ENCODE measurements at regions not wholly inside any gene's neighbourhood (a gene's known extent, or its start where the extent isn't known, plus 50 kb on each side); places are given as distances from the start of the nearest gene placed in this dataset.
"Not testable (repeated sequence)": the region's sequence is repeated elsewhere in the genome, so short reads cannot be mapped to it uniquely, and the experiment has no call there.

DNA sequence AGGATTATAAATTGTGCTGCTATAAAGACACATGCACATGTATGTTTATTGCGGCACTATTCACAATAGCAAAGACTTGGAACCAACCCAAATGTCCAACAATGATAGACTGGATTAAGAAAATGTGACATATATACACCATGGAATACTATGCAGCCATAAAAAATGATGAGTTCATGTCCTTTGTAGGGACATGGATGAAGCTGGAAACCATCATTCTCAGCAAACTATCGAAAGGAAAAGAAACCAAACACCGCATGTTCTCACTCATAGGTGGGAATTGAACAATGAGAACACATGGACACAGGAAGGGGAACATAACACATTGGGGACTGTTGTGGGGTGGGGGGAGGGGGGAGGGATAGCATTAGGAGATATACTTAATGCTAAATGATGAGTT is 67.8 kb upstream of the ETV3 start:
- TF ChIP-seq, protein P1, sequence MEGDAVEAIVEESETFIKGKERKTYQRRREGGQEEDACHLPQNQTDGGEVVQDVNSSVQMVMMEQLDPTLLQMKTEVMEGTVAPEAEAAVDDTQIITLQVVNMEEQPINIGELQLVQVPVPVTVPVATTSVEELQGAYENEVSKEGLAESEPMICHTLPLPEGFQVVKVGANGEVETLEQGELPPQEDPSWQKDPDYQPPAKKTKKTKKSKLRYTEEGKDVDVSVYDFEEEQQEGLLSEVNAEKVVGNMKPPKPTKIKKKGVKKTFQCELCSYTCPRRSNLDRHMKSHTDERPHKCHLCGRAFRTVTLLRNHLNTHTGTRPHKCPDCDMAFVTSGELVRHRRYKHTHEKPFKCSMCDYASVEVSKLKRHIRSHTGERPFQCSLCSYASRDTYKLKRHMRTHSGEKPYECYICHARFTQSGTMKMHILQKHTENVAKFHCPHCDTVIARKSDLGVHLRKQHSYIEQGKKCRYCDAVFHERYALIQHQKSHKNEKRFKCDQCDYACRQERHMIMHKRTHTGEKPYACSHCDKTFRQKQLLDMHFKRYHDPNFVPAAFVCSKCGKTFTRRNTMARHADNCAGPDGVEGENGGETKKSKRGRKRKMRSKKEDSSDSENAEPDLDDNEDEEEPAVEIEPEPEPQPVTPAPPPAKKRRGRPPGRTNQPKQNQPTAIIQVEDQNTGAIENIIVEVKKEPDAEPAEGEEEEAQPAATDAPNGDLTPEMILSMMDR (conservative IDR thresholded peaks at IDR 0.05; ENCODE audit: low read depth in 2 of 2), result not testable (repeated sequence)
- not testable (repeated sequence) for TF ChIP-seq EZH2phosphoT487 (IDR thresholded peaks at IDR 0.05; ENCODE audit: unreplicated experiment); EZH2 (IDR thresholded peaks at IDR 0.05; ENCODE audit: low read depth, unreplicated experiment); NANOG (IDR thresholded peaks at IDR 0.05; ENCODE audit: borderline replicate concordance); CREB1 (CRISPR knock-in tag; IDR thresholded peaks at IDR 0.05; ENCODE audit: low read depth); ZNF114 (CRISPR knock-in tag; IDR thresholded peaks at IDR 0.05); POLR2AphosphoS5 (IDR thresholded peaks at IDR 0.05; ENCODE audit: low read depth)
- TF ChIP-seq, protein P2, sequence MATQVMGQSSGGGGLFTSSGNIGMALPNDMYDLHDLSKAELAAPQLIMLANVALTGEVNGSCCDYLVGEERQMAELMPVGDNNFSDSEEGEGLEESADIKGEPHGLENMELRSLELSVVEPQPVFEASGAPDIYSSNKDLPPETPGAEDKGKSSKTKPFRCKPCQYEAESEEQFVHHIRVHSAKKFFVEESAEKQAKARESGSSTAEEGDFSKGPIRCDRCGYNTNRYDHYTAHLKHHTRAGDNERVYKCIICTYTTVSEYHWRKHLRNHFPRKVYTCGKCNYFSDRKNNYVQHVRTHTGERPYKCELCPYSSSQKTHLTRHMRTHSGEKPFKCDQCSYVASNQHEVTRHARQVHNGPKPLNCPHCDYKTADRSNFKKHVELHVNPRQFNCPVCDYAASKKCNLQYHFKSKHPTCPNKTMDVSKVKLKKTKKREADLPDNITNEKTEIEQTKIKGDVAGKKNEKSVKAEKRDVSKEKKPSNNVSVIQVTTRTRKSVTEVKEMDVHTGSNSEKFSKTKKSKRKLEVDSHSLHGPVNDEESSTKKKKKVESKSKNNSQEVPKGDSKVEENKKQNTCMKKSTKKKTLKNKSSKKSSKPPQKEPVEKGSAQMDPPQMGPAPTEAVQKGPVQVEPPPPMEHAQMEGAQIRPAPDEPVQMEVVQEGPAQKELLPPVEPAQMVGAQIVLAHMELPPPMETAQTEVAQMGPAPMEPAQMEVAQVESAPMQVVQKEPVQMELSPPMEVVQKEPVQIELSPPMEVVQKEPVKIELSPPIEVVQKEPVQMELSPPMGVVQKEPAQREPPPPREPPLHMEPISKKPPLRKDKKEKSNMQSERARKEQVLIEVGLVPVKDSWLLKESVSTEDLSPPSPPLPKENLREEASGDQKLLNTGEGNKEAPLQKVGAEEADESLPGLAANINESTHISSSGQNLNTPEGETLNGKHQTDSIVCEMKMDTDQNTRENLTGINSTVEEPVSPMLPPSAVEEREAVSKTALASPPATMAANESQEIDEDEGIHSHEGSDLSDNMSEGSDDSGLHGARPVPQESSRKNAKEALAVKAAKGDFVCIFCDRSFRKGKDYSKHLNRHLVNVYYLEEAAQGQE (IDR thresholded peaks at IDR 0.05; ENCODE audit: unreplicated experiment), result not testable (repeated sequence)
